Ectodermal cell (in vitro differentiated cells): ENCODE measurements at regions not wholly inside any gene's neighbourhood (a gene's known extent, or its start where the extent isn't known, plus 50 kb on each side); places are given as distances from the start of the nearest gene placed in this dataset.

Experiments
- H3K27ac ChIP-seq: 2 replicates; pipeline ENCODE4 v1.7.0; 2013; ENCODE audit warnings: mild to moderate bottlenecking, low read depth, low read length; ENCODE audit not compliant: insufficient read depth, poor library complexity, severe bottlenecking
- H3K27me3 ChIP-seq: 2 replicates; pipeline ENCODE4 v1.7.0; 2013; ENCODE audit warnings: mild to moderate bottlenecking, low read length; ENCODE audit not compliant: insufficient read depth, control insufficient read depth, poor library complexity, severe bottlenecking
- H3K36me3 ChIP-seq: one replicate; pipeline ENCODE4 v1.7.0; 2013; ENCODE audit warnings: low read length; ENCODE audit not compliant: control insufficient read depth, insufficient read depth
- H3K4me1 ChIP-seq: one replicate; pipeline ENCODE4 v1.7.0; 2013; ENCODE audit warnings: low read length; ENCODE audit not compliant: control insufficient read depth, insufficient read depth
- H3K4me3 ChIP-seq: 2 replicates; pipeline ENCODE4 v1.7.0; 2013; ENCODE audit warnings: low read depth, low read length, control low read depth; ENCODE audit not compliant: insufficient read depth
- H3K9me3 ChIP-seq: 2 replicates; pipeline ENCODE4 v1.7.0; 2013; ENCODE audit warnings: mild to moderate bottlenecking, low read length, moderate library complexity; ENCODE audit not compliant: control insufficient read depth
- WGBS, 2 experiments: methylation state at CpG; one replicate each; pipeline ENCODE4 v1.1.7; 2013; ENCODE audit warnings: missing lambda C conversion rate in 2 of 2; 5-methylcytosine and 5-hydroxymethylcytosine counted together

GRCh38 chr5:152884006-152884405 lies 478.9 kb upstream of the NMUR2 start:
- Histone ChIP-seq H3K27ac (no peak overlapping the region), H3K4me1 (no peaks in the 10 kb centered on the region), H3K9me3 (no peaks in the 10 kb centered on the region), H3K4me3 (no peak overlapping the region), H3K36me3 (no peaks in the 10 kb centered on the region), H3K27me3 (no peaks in the 10 kb centered on the region)

GRCh38 chr5:152900332-152900731 lies 495.3 kb upstream of the NMUR2 start:
- H3K9me3 ChIP-seq, result no peaks in the 10 kb centered on the region
- no peaks in the 10 kb centered on the region for H3K4me1 ChIP-seq
- no peaks in the 10 kb centered on the region for H3K27me3 ChIP-seq
- H3K27ac ChIP-seq, result no peak overlapping the region
- no peak overlapping the region for H3K4me3 ChIP-seq
- H3K36me3 ChIP-seq, result no peaks in the 10 kb centered on the region
- WGBS, 2 experiments, result 82 to 100% methylated on average over 1 to 2 of the region's 2 CpGs

GRCh38 chr5:152901754-152902153 lies 496.7 kb upstream of the NMUR2 start:
- no peak overlapping the region for H3K27ac ChIP-seq
- H3K4me1 ChIP-seq, result no peaks in the 10 kb centered on the region

GRCh38 chr5:152905286-152905685 lies 500.2 kb upstream of the NMUR2 start:
- Histone ChIP-seq H3K36me3 (no peaks in the 10 kb centered on the region), H3K27ac (no peak overlapping the region), H3K4me3 (no peak overlapping the region), H3K27me3 (no peaks in the 10 kb centered on the region), H3K9me3 (no peaks in the 10 kb centered on the region), H3K4me1 (no peaks in the 10 kb centered on the region)
- 72 to 100% methylated on average over 1 of the region's 1 CpG for WGBS, 2 experiments

More at GRCh38 chr5:152901754-152902153, 496.7 kb upstream of the NMUR2 start:
- Histone ChIP-seq H3K27me3 (no peaks in the 10 kb centered on the region), H3K9me3 (no peaks in the 10 kb centered on the region), H3K4me3 (no peak overlapping the region), H3K36me3 (no peaks in the 10 kb centered on the region)
- 86 to 95% methylated on average over 1 to 2 of the region's 2 CpGs for WGBS, 2 experiments

GRCh38 chr5:152907488-152908245 lies 502.6 kb upstream of the NMUR2 start:
- no peaks in the 10 kb centered on the region for H3K27me3 ChIP-seq
- WGBS, 2 experiments, result 87 to 100% methylated on average over 3 of the region's 5 CpGs
- no peaks in the 10 kb centered on the region for H3K36me3 ChIP-seq
- no peaks in the 10 kb centered on the region for H3K4me1 ChIP-seq
- no peak overlapping the region for H3K27ac ChIP-seq
- H3K4me3 ChIP-seq, result no peak overlapping the region
- H3K9me3 ChIP-seq, result no peaks in the 10 kb centered on the region

GRCh38 chr5:152912924-152913323 lies 507.8 kb upstream of the NMUR2 start:
- WGBS, 2 experiments, result 65 to 72% methylated on average over 3 to 4 of the region's 4 CpGs
- Histone ChIP-seq H3K9me3 (no peaks in the 10 kb centered on the region), H3K27ac (no peak overlapping the region), H3K4me1 (no peaks in the 10 kb centered on the region), H3K27me3 (no peaks in the 10 kb centered on the region), H3K4me3 (no peak overlapping the region), H3K36me3 (no peaks in the 10 kb centered on the region)

GRCh38 chr5:152932621-152933020 lies 527.5 kb upstream of the NMUR2 start:
- Histone ChIP-seq H3K9me3 (no peaks in the 10 kb centered on the region), H3K36me3 (no peaks in the 10 kb centered on the region), H3K27me3 (no peaks in the 10 kb centered on the region), H3K4me1 (no peaks in the 10 kb centered on the region), H3K27ac (no peak overlapping the region), H3K4me3 (no peak overlapping the region)

GRCh38 chr5:152933056-152933455 lies 528.0 kb upstream of the NMUR2 start:
- Histone ChIP-seq H3K27ac (no peak overlapping the region), H3K9me3 (no peaks in the 10 kb centered on the region), H3K36me3 (no peaks in the 10 kb centered on the region), H3K27me3 (no peaks in the 10 kb centered on the region), H3K4me1 (no peaks in the 10 kb centered on the region), H3K4me3 (no peak overlapping the region)
- WGBS, 2 experiments, result 70 to 79% methylated on average over 2 of the region's 2 CpGs

- no peaks in the 10 kb centered on the region for H3K9me3 ChIP-seq
- H3K36me3 ChIP-seq, result no peaks in the 10 kb centered on the region
- no peak overlapping the region for H3K27ac ChIP-seq
- WGBS, 2 experiments, result 89 to 96% methylated on average over 1 of the region's 1 CpG
- H3K27me3 ChIP-seq, result no peaks in the 10 kb centered on the region
- no peak overlapping the region for H3K4me3 ChIP-seq
- no peaks in the 10 kb centered on the region for H3K4me1 ChIP-seq
Observed at GRCh38 chr5:152938630-152939029, 533.6 kb upstream of the NMUR2 start.

- H3K4me1 ChIP-seq, result no peaks in the 10 kb centered on the region
- no peaks in the 10 kb centered on the region for H3K36me3 ChIP-seq
- H3K27ac ChIP-seq, result no peak overlapping the region
- H3K4me3 ChIP-seq, result no peak overlapping the region
- no peaks in the 10 kb centered on the region for H3K27me3 ChIP-seq
- no peaks in the 10 kb centered on the region for H3K9me3 ChIP-seq
- 87 to 90% methylated on average over 5 of the region's 5 CpGs for WGBS, 2 experiments
Observed at GRCh38 chr5:152942633-152943336, 537.7 kb upstream of the NMUR2 start.
